Skeletal muscle cell (primary cell): ENCODE measurements at regions not wholly inside any gene's neighbourhood (a gene's known extent, or its start where the extent isn't known, plus 50 kb on each side); places are given as distances from the start of the nearest gene placed in this dataset.
"Not testable (repeated sequence)": the region's sequence is repeated elsewhere in the genome, so short reads cannot be mapped to it uniquely, and the experiment has no call there.

ENCODE experiments used
- DNase-seq: peaks from one replicate; pipeline ENCODE4 v3.0.0-alpha.2; 2010; ENCODE audit warnings: low read depth
- H3K4me3 ChIP-seq: 2 replicates; pipeline ENCODE4 v1.5.1; 2011; ENCODE audit warnings: low read depth, mild to moderate bottlenecking, control low read depth, low read length, moderate library complexity

DNA sequence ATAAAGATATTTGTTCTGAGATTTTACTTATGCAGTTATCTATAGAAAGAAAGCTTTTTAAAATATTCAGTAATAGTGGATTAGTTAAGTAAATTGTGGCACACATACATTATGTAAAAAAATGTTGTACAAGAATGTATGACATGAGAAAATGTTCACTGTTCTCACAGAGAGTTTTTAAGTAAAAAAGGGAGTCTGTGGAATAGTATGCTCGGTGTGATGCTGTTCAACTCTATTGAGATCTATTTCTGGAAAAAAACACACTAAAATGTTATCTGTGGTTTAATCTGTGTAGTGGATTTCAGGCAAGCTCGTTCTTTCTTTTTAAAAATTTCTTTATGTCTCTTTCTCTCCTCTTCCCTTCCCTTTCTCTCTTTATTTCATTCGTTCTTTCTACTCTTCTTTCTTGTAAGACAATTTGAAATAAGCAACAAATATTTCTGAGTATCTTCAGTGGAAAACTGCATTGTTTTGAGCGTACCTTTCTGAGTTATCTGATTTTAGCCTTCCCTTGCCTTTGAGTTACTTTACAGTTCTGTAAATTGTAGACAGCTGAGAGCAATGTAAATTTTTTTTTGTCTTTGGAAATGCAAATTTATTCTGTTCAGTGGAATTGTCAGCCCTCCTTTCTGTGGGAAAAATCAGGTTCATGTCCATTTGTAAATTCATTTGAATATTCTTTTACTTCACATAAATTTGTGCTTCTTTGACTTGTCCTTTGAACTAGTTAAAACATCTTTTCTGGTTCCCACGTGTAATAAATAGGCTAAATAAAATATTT, 229.0 kb upstream of the NOX3 start:
- DNase-seq: no peak
- no peak overlapping the region for H3K4me3 ChIP-seq

DNA sequence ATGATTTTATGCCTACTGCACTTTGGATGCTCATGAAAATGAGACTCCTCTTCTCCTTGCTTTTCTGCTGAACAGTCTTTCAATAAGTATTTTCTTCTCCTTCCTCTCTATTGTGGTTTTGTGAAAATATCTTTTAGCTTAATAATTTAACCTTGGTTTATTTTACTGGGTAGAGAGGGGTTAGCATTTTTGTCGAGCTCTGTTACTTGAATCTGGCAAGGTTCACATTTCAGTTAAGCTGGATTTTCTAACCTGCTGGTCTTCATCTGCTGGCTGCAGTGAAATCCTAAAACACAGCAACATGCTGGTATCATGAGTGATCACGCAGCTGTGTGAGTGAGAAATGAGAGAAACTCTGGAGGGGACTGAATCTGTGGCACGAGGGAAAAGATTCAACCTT, 222.7 kb upstream of the NOX3 start:
- DNase-seq: no peak
- H3K4me3 ChIP-seq: no peak overlapping the region

DNA sequence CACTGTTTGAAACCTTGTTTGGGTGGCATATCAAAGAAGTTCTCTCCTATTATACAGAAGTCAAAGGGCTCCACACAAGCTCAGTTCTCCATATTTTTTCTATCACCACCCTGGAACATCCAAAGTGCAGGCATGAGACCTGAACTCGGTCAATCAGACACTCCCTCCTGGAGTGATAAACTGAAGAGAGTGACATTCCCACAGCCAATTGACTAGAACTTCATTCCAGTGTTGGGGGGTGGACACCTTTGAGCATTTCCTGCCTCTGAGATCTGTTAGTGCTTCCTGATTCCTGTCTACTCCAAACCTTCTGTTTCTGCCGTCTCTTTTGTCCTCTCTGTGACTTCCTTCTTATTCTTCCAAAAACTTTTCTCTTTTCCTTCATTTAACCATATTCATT, 220.7 kb upstream of the NOX3 start:
- no peak overlapping the region for H3K4me3 ChIP-seq
- no peak for DNase-seq

DNA sequence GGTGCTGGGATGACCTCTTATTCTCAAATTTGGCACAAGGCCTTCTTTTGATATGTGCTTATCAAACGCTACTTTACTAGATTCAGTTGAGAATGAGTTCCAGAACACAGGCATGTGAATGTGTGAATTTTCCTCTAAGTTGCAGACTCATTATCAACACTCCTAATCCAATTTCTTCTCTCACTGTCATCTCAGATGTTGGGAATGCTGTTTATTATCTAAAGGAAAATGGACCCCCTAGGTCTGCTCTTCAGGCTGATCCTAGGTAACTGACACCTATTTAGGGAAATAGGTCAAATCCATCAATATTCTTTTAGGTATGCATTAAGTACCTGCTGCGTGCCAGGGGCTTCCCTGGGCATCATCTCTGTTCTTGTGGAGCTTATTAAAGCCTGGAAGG, 215.0 kb upstream of the NOX3 start:
- no peak overlapping the region for H3K4me3 ChIP-seq
- DNase-seq: no peak

DNA sequence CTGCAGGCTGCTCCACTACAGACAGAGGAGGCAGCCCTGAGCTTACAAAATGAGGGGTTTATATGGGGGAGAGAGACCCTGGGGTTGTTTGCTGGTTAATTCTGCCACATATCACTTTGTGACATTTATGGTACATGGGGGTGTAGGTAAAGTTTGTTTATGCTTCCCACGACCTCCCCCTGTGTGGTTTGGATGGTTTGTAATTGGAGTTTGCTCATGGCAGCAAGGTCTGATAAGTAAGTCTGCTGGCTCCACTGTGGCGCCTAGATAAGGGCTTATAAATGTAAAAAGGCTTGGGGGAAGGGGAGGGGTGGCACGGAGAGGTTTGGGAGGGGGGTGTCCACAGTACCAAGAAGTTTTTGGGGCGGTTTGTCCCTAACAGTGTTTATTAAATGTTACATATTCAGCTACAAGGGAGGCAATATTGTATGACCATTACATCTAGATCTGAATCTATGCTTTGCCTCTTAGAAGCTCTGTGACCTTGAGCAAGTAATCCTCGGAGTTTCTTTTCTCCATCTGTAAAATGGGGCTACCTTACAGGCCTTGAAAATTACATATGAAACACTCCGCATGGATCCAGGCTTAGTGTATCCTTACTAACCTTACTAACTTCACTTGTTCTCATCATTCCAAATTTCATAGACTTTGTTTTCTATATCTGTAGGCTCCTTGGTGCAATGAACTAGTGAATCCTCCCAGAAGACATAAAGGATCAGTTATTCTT, 204.8 kb upstream of the NOX3 start:
- DNase-seq: no peak
- no peak overlapping the region for H3K4me3 ChIP-seq

DNA sequence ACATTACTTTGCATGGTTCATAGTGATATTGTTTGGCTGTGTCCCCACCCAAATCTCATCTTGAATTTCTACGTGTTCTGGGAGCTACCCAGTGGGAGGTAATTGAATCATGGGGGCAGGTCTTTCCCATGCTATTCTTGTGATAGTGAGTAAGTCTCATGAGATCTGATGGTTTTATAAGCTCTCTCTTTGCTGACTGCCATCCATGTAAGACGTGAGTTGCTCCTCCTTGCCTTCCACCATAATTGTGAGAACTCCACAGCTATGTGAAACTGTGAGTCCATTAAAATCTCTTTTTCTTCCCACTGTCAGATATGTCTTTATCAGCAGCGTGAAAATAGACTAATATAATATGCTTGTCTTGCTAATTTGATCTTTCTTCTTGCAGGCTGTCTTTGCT, 200.4 kb upstream of the NOX3 start:
- no peak overlapping the region for H3K4me3 ChIP-seq

DNA sequence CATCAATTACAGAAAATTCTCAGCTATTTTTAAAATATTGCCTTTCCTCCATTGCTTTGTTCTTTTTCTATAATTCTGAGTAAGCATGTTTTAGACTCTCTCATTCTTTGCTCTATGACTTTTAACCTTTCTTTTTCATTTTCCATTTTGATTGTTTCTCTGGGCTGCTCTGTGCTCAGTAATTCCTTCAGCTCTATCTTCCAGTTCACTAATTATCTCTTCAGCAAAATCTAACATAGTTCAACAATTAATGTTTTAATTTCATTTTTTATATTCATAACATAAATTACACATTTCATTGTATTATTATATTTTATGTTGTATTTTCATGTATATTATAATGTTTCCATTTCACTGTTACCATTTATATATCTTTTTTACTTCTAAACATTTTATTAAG, 198.8 kb upstream of the NOX3 start:
- no peak for DNase-seq

More for the DNA sequence above, 200.4 kb upstream of the NOX3 start:
- no peak for DNase-seq

DNA sequence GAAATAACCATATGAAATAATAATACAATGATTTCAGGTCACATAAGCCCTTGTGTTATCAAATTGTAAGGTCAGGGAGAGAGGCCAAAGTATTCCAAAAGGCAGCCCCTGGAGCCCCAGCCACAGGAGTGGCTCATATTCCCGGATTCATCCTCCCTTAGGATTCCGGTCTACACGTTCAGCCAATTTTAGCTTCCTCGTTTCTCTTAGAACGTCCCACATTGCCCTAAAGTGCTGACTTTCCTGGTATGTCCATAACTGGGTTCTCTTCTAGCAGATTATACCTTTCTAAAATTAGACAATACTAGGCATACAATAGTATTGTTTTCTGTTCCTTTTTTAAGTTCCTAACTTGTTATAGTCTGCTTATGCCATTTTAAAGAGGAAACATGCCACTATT, 192.7 kb upstream of the NOX3 start:
- no peak for DNase-seq
- no peak overlapping the region for H3K4me3 ChIP-seq

More for the DNA sequence above, 198.8 kb upstream of the NOX3 start:
- no peak overlapping the region for H3K4me3 ChIP-seq

DNA sequence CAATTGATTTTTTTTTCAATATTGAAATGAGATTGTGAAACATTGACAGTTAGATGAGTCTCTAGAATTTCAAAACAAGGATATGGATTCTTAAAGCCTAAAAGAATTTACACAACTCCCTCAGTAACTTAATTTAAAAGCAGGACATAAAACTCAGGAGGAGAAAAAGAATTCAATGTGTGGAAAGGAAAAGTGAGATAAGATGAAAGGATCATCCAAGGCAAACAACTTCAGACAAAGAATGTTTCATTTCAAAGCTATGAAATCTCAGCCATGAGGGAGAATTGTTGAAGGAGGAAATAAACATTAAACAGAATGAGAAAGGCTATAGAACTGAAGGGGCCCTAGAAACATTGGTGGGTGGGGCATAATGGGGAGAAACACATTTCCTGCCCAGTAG, 191.7 kb upstream of the NOX3 start:
- no peak overlapping the region for H3K4me3 ChIP-seq
- DNase-seq: no peak

DNA sequence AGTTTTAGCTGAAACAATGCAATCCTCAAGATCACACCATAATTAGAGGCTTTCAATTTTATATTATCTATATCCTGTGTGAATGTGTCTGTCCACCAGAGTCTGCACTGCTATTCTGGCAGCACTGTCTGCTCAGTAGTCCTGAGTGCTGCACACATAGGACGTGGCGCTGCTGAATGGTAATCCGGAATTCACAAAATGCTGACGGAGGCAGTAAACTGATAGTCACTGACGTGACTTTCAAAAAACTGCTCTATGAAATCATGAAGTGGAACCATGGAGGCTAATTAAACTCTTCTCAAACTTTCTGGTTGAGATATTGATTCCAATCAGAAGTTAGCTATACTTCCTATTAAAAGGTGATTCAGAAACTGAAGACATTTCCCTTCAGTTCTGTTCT, 190.8 kb upstream of the NOX3 start:
- no peak for DNase-seq
- no peak overlapping the region for H3K4me3 ChIP-seq

DNA sequence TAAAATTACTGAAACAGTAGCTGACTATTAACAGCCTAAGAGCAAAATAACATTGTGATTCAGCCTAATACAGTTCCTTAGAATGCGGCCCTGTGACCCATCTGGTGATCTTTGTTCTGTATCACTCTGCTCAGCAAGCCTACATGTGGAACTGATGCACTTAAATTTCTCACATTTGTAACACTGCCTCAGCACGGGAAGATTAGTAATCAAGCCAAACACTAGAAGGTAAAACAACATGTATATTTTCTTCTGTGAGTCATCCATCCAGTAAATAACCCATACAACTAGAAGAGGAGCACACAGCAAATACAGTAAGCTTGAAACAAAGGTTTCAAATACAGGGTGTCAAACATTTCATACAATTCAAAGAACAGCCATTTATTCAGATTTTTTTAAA, 189.7 kb upstream of the NOX3 start:
- no peak overlapping the region for H3K4me3 ChIP-seq
- no peak for DNase-seq

DNA sequence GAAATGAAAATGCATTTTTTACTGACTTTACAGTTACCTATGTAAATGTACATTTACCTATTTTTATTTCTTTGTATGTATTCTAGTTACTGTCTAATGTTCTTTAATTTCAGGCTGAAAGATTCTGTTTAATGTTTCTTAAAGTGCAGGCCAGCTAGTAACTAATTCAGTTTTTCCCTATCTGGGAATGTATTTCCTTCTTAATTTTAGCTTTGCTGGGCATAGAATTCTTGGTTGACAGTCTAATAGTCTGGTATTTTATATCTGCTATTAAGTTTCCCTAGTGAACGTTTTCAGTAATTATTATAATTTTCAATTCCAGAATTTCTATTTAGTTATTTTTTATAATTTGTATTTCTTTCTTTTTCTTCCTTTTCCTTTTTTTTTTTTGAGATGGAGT, 186.0 kb upstream of the NOX3 start:
- H3K4me3 ChIP-seq: no peak overlapping the region
- DNase-seq: no peak

DNA sequence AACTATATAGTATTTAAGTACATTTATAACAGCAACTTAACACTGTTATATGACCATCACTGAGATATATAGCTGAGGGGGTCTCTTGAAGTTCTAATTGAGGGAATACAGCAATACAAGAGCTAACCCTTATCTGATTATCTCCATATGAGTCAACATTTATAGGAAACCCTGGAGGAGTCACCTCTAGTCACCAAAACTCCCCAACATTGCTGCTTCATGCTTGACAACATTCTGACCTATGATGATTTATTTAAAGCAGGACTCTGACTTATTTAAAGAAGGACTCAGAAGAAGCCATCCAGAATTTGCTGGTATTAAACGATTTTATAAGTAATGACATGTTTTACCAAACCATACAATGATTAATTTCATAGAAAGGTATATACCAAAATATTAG, 182.6 kb upstream of the NOX3 start:
- no peak overlapping the region for H3K4me3 ChIP-seq
- no peak for DNase-seq

DNA sequence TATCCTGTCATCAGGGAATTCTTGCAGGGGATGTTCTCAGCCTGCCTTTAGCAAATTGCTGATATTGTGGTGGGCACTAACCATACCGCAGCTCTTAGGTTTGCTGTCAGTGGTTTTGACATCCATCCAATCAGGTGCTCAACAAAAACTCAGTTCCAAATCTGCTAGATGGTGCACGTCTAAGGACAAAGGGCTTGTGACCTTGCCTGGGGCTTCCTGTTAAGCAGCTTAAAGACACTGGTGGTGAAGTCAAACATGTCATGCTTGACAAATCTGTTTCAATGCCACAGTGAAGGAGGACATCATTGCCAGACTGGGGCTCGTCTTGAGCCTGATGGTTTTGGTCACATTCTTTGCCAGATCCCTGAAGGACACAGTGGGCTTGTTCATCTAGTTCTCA, 179.8 kb upstream of the NOX3 start:
- DNase-seq: no peak
- H3K4me3 ChIP-seq: no peak overlapping the region

DNA sequence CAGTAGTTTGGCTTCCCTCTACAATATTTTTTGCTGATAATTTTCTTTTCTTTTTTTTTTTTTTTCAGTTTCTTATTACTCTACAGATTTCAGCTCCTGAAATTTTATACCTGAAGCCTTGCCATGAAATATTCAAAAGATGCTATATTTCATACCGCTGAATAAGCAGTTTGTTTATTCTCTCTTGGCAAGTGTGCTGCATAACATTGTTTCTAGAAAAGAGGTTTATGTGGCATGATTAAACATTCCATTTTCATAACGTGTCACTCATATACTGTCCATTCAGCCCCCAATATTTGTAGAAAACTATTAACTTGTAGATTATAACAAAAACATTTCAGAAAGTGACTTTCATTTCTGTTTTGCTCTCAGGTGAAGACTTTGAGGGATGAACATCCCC, 174.4 kb upstream of the NOX3 start:
- H3K4me3 ChIP-seq: no peak overlapping the region
- no peak for DNase-seq

DNA sequence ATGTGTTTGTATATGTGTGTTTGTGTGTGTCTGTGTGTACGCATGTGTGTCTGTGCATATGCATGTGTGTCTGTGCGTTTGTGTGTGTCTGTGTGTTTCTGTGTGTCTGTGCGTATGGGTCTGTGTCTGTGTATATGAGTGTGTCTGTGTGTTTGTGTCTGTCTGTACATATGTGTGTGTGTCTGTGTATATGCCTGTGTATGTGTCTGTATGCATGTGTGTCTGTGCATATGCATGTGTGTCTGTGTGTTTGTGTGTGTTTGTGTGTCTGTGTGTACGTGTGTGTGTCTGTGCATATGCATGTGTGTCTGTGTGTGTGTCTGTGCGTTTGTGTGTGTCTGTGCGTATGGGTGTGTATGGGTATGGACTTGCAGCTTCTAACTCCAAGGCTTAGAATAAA, 174.0 kb upstream of the NOX3 start:
- DNase-seq: no peak
- no peak overlapping the region for H3K4me3 ChIP-seq

DNA sequence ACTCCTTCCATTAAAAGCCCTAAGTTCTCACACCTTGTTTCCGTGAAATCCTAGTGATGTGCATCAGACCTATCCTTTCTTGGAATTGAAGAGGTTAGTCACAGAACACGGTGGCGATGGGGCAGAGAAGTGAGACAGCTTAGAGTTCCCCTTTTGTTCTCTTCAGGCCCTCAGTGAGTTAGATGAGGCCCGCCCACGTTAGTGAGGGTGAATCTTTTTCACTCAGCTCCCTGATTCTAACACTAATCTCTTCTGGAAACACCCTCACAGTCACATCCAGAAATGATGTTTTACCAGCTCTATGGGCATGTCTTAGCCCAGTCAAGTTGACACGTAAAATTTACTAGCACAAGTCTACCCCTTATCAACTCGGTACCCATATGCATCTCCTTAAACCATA, 172.7 kb upstream of the NOX3 start:
- H3K4me3 ChIP-seq: no peak overlapping the region
- DNase-seq: no peak

DNA sequence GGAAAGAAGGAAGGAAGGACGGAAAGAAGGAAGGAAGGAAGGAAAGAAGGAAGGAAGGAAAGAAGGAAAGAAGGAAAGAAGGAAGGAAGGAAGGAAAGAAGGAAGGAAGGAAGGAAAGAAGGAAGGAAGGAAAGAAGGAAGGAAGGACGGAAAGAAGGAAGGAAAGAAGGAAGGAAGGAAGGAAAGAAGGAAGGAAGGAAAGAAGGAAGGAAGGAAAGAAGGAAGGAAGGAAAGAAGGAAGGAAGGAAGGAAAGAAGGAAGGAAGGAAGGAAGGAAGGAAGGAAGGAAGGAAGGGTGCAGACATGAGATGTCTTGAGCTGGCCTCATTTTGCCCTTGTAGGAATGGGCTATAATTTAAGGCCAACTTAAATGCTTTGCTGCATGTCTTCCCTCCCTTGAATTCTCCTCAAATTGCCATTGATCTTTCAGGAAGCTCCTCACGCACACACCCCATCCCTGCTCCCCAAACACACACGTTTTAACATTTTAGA, 172.1 kb upstream of the NOX3 start:
- not testable (repeated sequence) for DNase-seq

DNA sequence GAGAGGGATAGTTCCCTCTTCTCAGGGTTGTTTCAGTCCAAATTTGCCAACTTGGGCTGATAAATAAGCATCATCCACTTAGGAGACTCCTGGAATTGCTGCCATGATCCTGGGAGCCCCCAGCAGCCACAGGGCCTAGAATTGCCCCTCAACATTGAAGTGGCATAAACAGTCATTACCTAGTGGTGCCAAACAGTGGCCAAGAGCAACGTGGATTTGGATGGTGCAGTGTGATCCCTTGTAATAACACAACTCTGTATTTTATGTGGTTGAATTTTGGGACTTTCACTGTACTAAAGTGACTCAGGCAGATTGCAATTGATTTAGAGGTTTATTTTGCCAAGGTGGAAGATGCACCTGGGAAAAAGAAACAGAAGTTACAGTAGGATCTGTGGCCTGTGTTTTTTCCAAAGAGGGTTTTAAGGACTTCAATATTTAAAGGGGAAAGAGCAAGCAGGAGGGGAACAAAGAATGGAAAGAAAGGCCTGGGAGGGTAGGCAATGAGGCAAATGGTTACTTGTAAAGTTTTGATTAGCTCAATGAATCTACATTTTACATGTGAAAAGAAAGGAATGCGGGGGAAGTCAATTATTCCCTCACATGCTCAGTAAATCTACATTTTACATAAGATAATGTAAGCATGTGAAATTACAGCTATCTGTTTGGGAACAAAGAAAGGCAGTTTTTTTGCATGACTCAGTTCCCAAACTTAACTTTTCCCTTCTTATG, 168.0 kb upstream of the NOX3 start:
- DNase-seq: no peak
- no peak overlapping the region for H3K4me3 ChIP-seq

More for the DNA sequence above, 172.1 kb upstream of the NOX3 start:
- H3K4me3 ChIP-seq: not testable (repeated sequence)

DNA sequence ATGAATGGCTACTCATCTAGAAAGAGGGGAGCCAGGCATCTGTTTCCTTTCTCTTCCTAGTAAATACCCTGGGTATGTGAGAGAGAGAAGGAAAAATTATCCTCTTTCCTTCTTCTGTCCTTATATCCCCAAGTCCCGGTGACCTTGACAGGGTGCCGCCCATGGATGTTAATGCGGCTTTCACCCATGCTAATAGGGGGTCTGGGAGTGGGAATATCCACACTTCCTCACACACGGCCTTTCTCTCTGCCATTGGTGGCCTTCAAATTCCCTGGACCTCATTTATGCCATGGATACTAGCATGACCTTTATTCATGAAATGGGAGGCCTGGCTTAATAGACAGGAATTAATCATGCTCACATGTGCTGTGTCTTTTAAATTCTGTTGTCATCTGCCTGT, 159.0 kb upstream of the NOX3 start:
- no peak overlapping the region for H3K4me3 ChIP-seq
- DNase-seq: no peak
